WTC11 (cell line): ENCODE measurements at regions not wholly inside any gene's neighbourhood (a gene's known extent, or its start where the extent isn't known, plus 50 kb on each side); places are given as distances from the start of the nearest gene placed in this dataset.

Experiments
- ATAC-seq: fragments of 200-7000 bp; cut with Tn5 transposase; 2 replicates; pipeline ENCODE4 v1.10.0; 2021; ENCODE audit warnings: mild to moderate bottlenecking, moderate library complexity
- CTCF ChIA-PET: fragments of 300-600 bp; sonication (Branson Sonifier 250); formaldehyde crosslinking; loops from one replicate; lab custom pipeline; 2021; ENCODE audit warnings: antibody characterized with exemption; lab: Charles Lee
- POLR2A ChIA-PET: fragments of 350-600 bp; sonication (Branson Sonifier 250); formaldehyde crosslinking; loops from one replicate; lab custom pipeline; 2021; ENCODE audit warnings: antibody characterized with exemption; lab: Charles Lee
- DNase-seq: peaks from one replicate; pipeline ENCODE4 v3.0.0; 2021; ENCODE audit warnings: low spot score
- H3K27ac Mint-ChIP-seq: 2 replicates; pipeline ENCODE4 v1.8.0; 2021; ENCODE audit warnings: mixed read lengths
- H3K27me3 Mint-ChIP-seq: 2 replicates; pipeline ENCODE4 v1.8.0; 2021; ENCODE audit warnings: low read depth, mild to moderate bottlenecking, moderate library complexity, mixed read lengths
- H3K36me3 Mint-ChIP-seq: 2 replicates; pipeline ENCODE4 v1.8.0; 2021; ENCODE audit warnings: mixed read lengths
- H3K4me1 Mint-ChIP-seq: 2 replicates; pipeline ENCODE4 v1.8.0; 2022; ENCODE audit warnings: mixed read lengths
- H3K4me3 Mint-ChIP-seq: 2 replicates; pipeline ENCODE4 v1.8.0; 2021; ENCODE audit warnings: mild to moderate bottlenecking, moderate library complexity, mixed read lengths
- H3K9me3 Mint-ChIP-seq: 2 replicates; pipeline ENCODE4 v1.8.0; 2021; ENCODE audit warnings: mixed read lengths
- ARID4B ChIP-seq: sonication (generic); formaldehyde crosslinking; IDR thresholded peaks from 2 replicates; pipeline ENCODE4 v1.8.0; 2023; ENCODE audit warnings: missing genetic modification reagents, mild to moderate bottlenecking, borderline replicate concordance
- HMGXB4 ChIP-seq: sonication (generic); formaldehyde crosslinking; IDR thresholded peaks from 2 replicates; pipeline ENCODE4 v1.8.1; 2023; ENCODE audit warnings: mild to moderate bottlenecking, moderate library complexity, missing genetic modification reagents
- JAZF1 ChIP-seq: fragments of 250-450 bp; sonication (Bioruptor Pico); IDR thresholded peaks from 2 replicates; pipeline ENCODE4 v1.9.0; 2021; ENCODE audit warnings: moderate library complexity, mild to moderate bottlenecking, inconsistent platforms
- JUN ChIP-seq: sonication (generic); formaldehyde crosslinking; IDR thresholded peaks from 2 replicates; pipeline ENCODE4 v1.8.0; 2023; ENCODE audit warnings: mild to moderate bottlenecking, missing genetic modification reagents
- NFYB ChIP-seq: sonication (generic); formaldehyde crosslinking; conservative IDR thresholded peaks from 2 replicates; pipeline ENCODE4 v1.8.0; 2022; ENCODE audit warnings: low read depth, missing genetic modification reagents
- NR1H2 ChIP-seq: sonication (generic); formaldehyde crosslinking; IDR thresholded peaks from 2 replicates; pipeline ENCODE4 v1.9.0; 2021; ENCODE audit warnings: mild to moderate bottlenecking, moderate library complexity, missing genetic modification reagents
- SOX15 ChIP-seq: fragments of 250-450 bp; sonication (Bioruptor Pico); IDR thresholded peaks from 2 replicates; pipeline ENCODE4 v1.9.0; 2021; ENCODE audit warnings: mild to moderate bottlenecking
- TCF7 ChIP-seq: sonication (generic); formaldehyde crosslinking; IDR thresholded peaks from 2 replicates; pipeline ENCODE4 v1.8.0; 2022; ENCODE audit warnings: mild to moderate bottlenecking, low read depth, missing genetic modification reagents, moderate library complexity
- TEAD1 ChIP-seq: sonication (generic); formaldehyde crosslinking; IDR thresholded peaks from 2 replicates; pipeline ENCODE4 v1.8.0; 2022; ENCODE audit warnings: mild to moderate bottlenecking, missing genetic modification reagents
- TEAD4 ChIP-seq: sonication (generic); formaldehyde crosslinking; IDR thresholded peaks from 2 replicates; pipeline ENCODE4 v1.8.0; 2022; ENCODE audit warnings: mild to moderate bottlenecking, missing genetic modification reagents
- ZMAT4 ChIP-seq: fragments of 250-450 bp; sonication (Bioruptor Pico); IDR thresholded peaks from 2 replicates; pipeline ENCODE4 v1.9.0; 2021; ENCODE audit warnings: mild to moderate bottlenecking
- ZNF263 ChIP-seq: sonication (generic); formaldehyde crosslinking; IDR thresholded peaks from 2 replicates; pipeline ENCODE4 v1.8.1; 2022; ENCODE audit warnings: low read depth, mild to moderate bottlenecking, moderate library complexity, missing genetic modification reagents
- TF ChIP-seq, protein P1 (sequence below): sonication (generic); formaldehyde crosslinking; IDR thresholded peaks from 2 replicates; pipeline ENCODE4 v1.8.1; 2023; ENCODE audit warnings: mild to moderate bottlenecking, missing genetic modification reagents
- TF ChIP-seq, protein P2 (sequence below): sonication (generic); formaldehyde crosslinking; IDR thresholded peaks from 2 replicates; pipeline ENCODE4 v1.8.0; 2023; ENCODE audit warnings: missing genetic modification reagents
- TF ChIP-seq, protein P3 (sequence below): sonication (generic); formaldehyde crosslinking; IDR thresholded peaks from 2 replicates; pipeline ENCODE4 v1.8.1; 2023; ENCODE audit warnings: mild to moderate bottlenecking, missing genetic modification reagents, moderate library complexity
- TF ChIP-seq, protein P4 (sequence below): sonication (generic); formaldehyde crosslinking; conservative IDR thresholded peaks from 2 replicates; pipeline ENCODE4 v1.8.1; 2022; ENCODE audit warnings: mild to moderate bottlenecking, missing genetic modification reagents
- TF ChIP-seq, protein P5 (sequence below): fragments of 250-450 bp; sonication (Bioruptor Pico); IDR thresholded peaks from 2 replicates; pipeline ENCODE4 v1.9.0; 2021; ENCODE audit warnings: mild to moderate bottlenecking, borderline replicate concordance

DNA sequence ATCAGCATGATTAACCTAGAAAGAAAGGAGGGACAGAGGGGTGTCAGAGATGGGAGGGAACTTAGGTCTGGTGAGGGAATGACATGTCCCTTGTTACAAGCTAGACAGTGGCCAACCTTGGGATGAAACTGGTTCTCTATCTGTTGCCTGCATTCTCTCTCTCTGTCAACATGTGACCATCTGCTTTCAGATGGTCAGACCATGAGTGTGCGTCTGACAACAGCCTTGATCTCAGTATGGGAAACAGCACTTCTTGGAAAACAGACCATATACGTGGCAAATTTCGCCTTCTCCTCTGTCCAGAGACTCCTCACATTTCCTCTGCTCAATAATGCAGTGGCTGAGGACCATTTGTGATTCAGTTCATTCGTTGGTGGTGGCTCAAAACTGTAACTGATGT is 845.9 kb downstream of the TYW1 start:
- Mint-ChIP-seq H3K4me3 (no peak overlapping the region), H3K27me3 (no peaks in the 10 kb centered on the region; the same call in 1 of the 2 replicates), H3K9me3 (peaks cover 7% of the 10 kb centered on the region), H3K27ac (no peak overlapping the region), H3K36me3 (0 out of 2 replicates have a peak, but pooled peaks cover 3% of the 10 kb centered on the region), H3K4me1 (no peaks in the 10 kb centered on the region)
- ChIA-PET POLR2A (no interaction called here), CTCF (no interaction called here)
- ATAC-seq (no peak), DNase-seq (no peak)
- TF ChIP-seq, protein P1, sequence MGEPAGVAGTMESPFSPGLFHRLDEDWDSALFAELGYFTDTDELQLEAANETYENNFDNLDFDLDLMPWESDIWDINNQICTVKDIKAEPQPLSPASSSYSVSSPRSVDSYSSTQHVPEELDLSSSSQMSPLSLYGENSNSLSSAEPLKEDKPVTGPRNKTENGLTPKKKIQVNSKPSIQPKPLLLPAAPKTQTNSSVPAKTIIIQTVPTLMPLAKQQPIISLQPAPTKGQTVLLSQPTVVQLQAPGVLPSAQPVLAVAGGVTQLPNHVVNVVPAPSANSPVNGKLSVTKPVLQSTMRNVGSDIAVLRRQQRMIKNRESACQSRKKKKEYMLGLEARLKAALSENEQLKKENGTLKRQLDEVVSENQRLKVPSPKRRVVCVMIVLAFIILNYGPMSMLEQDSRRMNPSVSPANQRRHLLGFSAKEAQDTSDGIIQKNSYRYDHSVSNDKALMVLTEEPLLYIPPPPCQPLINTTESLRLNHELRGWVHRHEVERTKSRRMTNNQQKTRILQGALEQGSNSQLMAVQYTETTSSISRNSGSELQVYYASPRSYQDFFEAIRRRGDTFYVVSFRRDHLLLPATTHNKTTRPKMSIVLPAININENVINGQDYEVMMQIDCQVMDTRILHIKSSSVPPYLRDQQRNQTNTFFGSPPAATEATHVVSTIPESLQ (CRISPR knock-in tag) = no peak
- TF ChIP-seq ZMAT4 (CRISPR knock-in tag) = no peak
- no peak for TF ChIP-seq TEAD4 (CRISPR knock-in tag)
- no peak for TF ChIP-seq NFYB (CRISPR knock-in tag)
- no peak for TF ChIP-seq JAZF1 (CRISPR knock-in tag)
- no peak for TF ChIP-seq NR1H2
- no peak for TF ChIP-seq HMGXB4
- TF ChIP-seq, protein P2, sequence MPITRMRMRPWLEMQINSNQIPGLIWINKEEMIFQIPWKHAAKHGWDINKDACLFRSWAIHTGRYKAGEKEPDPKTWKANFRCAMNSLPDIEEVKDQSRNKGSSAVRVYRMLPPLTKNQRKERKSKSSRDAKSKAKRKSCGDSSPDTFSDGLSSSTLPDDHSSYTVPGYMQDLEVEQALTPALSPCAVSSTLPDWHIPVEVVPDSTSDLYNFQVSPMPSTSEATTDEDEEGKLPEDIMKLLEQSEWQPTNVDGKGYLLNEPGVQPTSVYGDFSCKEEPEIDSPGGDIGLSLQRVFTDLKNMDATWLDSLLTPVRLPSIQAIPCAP = no peak
- TF ChIP-seq, protein P3, sequence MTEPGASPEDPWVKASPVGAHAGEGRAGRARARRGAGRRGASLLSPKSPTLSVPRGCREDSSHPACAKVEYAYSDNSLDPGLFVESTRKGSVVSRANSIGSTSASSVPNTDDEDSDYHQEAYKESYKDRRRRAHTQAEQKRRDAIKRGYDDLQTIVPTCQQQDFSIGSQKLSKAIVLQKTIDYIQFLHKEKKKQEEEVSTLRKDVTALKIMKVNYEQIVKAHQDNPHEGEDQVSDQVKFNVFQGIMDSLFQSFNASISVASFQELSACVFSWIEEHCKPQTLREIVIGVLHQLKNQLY (CRISPR knock-in tag) = no peak
- TF ChIP-seq ZNF263 = no peak
- TF ChIP-seq JUN = no peak
- TF ChIP-seq, protein P4, sequence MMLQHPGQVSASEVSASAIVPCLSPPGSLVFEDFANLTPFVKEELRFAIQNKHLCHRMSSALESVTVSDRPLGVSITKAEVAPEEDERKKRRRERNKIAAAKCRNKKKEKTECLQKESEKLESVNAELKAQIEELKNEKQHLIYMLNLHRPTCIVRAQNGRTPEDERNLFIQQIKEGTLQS (CRISPR knock-in tag) = no peak
- TF ChIP-seq TCF7 = no peak
- TF ChIP-seq SOX15 = no peak
- TF ChIP-seq, protein P5, sequence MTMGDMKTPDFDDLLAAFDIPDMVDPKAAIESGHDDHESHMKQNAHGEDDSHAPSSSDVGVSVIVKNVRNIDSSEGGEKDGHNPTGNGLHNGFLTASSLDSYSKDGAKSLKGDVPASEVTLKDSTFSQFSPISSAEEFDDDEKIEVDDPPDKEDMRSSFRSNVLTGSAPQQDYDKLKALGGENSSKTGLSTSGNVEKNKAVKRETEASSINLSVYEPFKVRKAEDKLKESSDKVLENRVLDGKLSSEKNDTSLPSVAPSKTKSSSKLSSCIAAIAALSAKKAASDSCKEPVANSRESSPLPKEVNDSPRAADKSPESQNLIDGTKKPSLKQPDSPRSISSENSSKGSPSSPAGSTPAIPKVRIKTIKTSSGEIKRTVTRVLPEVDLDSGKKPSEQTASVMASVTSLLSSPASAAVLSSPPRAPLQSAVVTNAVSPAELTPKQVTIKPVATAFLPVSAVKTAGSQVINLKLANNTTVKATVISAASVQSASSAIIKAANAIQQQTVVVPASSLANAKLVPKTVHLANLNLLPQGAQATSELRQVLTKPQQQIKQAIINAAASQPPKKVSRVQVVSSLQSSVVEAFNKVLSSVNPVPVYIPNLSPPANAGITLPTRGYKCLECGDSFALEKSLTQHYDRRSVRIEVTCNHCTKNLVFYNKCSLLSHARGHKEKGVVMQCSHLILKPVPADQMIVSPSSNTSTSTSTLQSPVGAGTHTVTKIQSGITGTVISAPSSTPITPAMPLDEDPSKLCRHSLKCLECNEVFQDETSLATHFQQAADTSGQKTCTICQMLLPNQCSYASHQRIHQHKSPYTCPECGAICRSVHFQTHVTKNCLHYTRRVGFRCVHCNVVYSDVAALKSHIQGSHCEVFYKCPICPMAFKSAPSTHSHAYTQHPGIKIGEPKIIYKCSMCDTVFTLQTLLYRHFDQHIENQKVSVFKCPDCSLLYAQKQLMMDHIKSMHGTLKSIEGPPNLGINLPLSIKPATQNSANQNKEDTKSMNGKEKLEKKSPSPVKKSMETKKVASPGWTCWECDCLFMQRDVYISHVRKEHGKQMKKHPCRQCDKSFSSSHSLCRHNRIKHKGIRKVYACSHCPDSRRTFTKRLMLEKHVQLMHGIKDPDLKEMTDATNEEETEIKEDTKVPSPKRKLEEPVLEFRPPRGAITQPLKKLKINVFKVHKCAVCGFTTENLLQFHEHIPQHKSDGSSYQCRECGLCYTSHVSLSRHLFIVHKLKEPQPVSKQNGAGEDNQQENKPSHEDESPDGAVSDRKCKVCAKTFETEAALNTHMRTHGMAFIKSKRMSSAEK = no peak
- TF ChIP-seq TEAD1 (CRISPR knock-in tag) = no peak
- TF ChIP-seq ARID4B = no peak
